IMR-90 (cell line): ENCODE measurements at regions not wholly inside any gene's neighbourhood (a gene's known extent, or its start where the extent isn't known, plus 50 kb on each side); places are given as distances from the start of the nearest gene placed in this dataset.

Experiments
- ATAC-seq: fragments of 200-7000 bp; cut with Tn5 transposase; 2 replicates; pipeline ENCODE4 v1.9.1; 2020; ENCODE audit warnings: low read depth, mild to moderate bottlenecking, moderate library complexity
- BruUV-seq: library from RNA; stranded (reverse); fragments of 400-500 nt; replicated peaks from 2 replicates; lab custom pipeline; 2021; lab: Mats Ljungman, UMichigan
- CTCF ChIA-PET: fragments of 300-600 bp; formaldehyde crosslinking; extraction: SDS; loops from one replicate; lab custom pipeline; 2021; ENCODE audit warnings: antibody characterized with exemption; lab: Yijun Ruan, JAX
- POLR2A ChIA-PET: fragments of 300-600 bp; sonication (Branson Sonifier 250); formaldehyde crosslinking; loops from one replicate; lab custom pipeline; 2022; ENCODE audit warnings: antibody characterized with exemption; ENCODE audit not compliant: unreplicated experiment; lab: Charles Lee
- DNase-seq: peaks from one replicate; pipeline ENCODE4 v3.0.0; 2013
- H2AFZ ChIP-seq: replicated peaks from 2 replicates; pipeline ENCODE3; 2013; ENCODE audit warnings: low read length, mild to moderate bottlenecking; ENCODE audit not compliant: poor library complexity
- H2AK5ac ChIP-seq: 2 replicates; pipeline ENCODE4 v1.6.1; 2013; ENCODE audit warnings: low read depth, low read length, inconsistent platforms
- H2AK9ac ChIP-seq: replicated peaks from 2 replicates; pipeline ENCODE3; 2013; ENCODE audit warnings: mild to moderate bottlenecking, low read depth, low read length, moderate library complexity; ENCODE audit not compliant: poor library complexity
- H2BK120ac ChIP-seq: 2 replicates; pipeline ENCODE4 v1.6.1; 2013; ENCODE audit warnings: low read depth, low read length, inconsistent platforms
- H2BK15ac ChIP-seq: 3 replicates; pipeline ENCODE4 v1.6.1; 2013; ENCODE audit warnings: low read depth, low read length, inconsistent platforms
- H2BK20ac ChIP-seq: 2 replicates; pipeline ENCODE4 v1.6.1; 2013; ENCODE audit warnings: low read depth, mild to moderate bottlenecking, inconsistent platforms, low read length, moderate library complexity
- H2BK5ac ChIP-seq: 2 replicates; pipeline ENCODE4 v1.6.1; 2013; ENCODE audit warnings: mild to moderate bottlenecking, low read depth, low read length, inconsistent platforms; ENCODE audit not compliant: poor library complexity, severe bottlenecking
- H3K14ac ChIP-seq: replicated peaks from 2 replicates; pipeline ENCODE4 v1.6.1; 2013; ENCODE audit warnings: low read depth, low read length, inconsistent platforms
- H3K18ac ChIP-seq: 2 replicates; pipeline ENCODE4 v1.6.1; 2013; ENCODE audit warnings: low read depth, low read length, control low read depth
- H3K23ac ChIP-seq: 2 replicates; pipeline ENCODE4 v1.6.1; 2013; ENCODE audit warnings: low read depth, low read length, inconsistent platforms
- H3K27ac ChIP-seq: 2 replicates; pipeline ENCODE4 v1.5.1; 2013; ENCODE audit warnings: mild to moderate bottlenecking, control low read depth, low read length; ENCODE audit not compliant: insufficient read depth
- H3K27me3 ChIP-seq: 2 replicates; pipeline ENCODE4 v1.6.1; 2013; ENCODE audit warnings: low read length; ENCODE audit not compliant: control insufficient read depth, insufficient read depth
- H3K36me3 ChIP-seq: 2 replicates; pipeline ENCODE4 v1.6.1; 2013; ENCODE audit warnings: low read length, mixed read lengths; ENCODE audit not compliant: control insufficient read depth, insufficient read depth
- H3K4ac ChIP-seq: 2 replicates; pipeline ENCODE4 v1.6.1; 2013; ENCODE audit warnings: low read depth, low read length, inconsistent platforms
- H3K4me1 ChIP-seq: 2 replicates; pipeline ENCODE4 v1.6.1; 2013; ENCODE audit warnings: low read length, mixed read lengths; ENCODE audit not compliant: control insufficient read depth, insufficient read depth
- H3K4me2 ChIP-seq: 2 replicates; pipeline ENCODE4 v1.6.1; 2013; ENCODE audit warnings: low read depth, mild to moderate bottlenecking, control low read depth, low read length, moderate library complexity
- H3K4me3 ChIP-seq: 2 replicates; pipeline ENCODE4 v1.5.1; 2013; ENCODE audit warnings: low read depth, mild to moderate bottlenecking, control low read depth, low read length, moderate library complexity; ENCODE audit not compliant: insufficient read depth
- H3K56ac ChIP-seq: 2 replicates; pipeline ENCODE4 v1.6.1; 2013; ENCODE audit warnings: low read length, inconsistent platforms; ENCODE audit not compliant: insufficient read depth; ENCODE audit errors: extremely low read depth
- H3K79me1 ChIP-seq, 2 experiments: 2 replicates each; pipeline ENCODE4 v1.6.1; 2013; ENCODE audit warnings: low read length in 2 of 2, inconsistent platforms in 1 of 2, low read depth in 1 of 2
- H3K9ac ChIP-seq: 2 replicates; pipeline ENCODE4 v1.6.1; 2013; ENCODE audit warnings: low read depth, low read length, control low read depth
- H3K9me1 ChIP-seq: 2 replicates; pipeline ENCODE4 v1.6.1; 2013; ENCODE audit warnings: low read length, inconsistent platforms; ENCODE audit not compliant: insufficient read depth
- H3K9me3 ChIP-seq: 2 replicates; pipeline ENCODE4 v1.6.1; 2013; ENCODE audit warnings: low read length; ENCODE audit not compliant: control insufficient read depth, insufficient read depth
- H4K20me1 ChIP-seq: 2 replicates; pipeline ENCODE4 v1.6.1; 2013; ENCODE audit warnings: low read length, inconsistent platforms; ENCODE audit not compliant: insufficient read depth
- H4K5ac ChIP-seq: 2 replicates; pipeline ENCODE4 v1.6.1; 2013; ENCODE audit warnings: mild to moderate bottlenecking, low read depth, low read length, control low read depth
- H4K8ac ChIP-seq, 2 experiments: 2 replicates each; pipeline ENCODE4 v1.6.1; 2013; ENCODE audit warnings: low read depth in 2 of 2, low read length in 2 of 2, control low read depth in 1 of 2, inconsistent platforms in 1 of 2
- H4K91ac ChIP-seq: 2 replicates; pipeline ENCODE4 v1.6.1; 2013; ENCODE audit warnings: low read depth, low read length, inconsistent platforms; ENCODE audit not compliant: insufficient read depth
- BHLHE40 ChIP-seq: fragments of 150-350 bp; IDR thresholded peaks from 2 replicates; pipeline ENCODE4 v1.6.1; 2016; ENCODE audit warnings: mild to moderate bottlenecking, low read depth, low read length
- CHD1 ChIP-seq: IDR thresholded peaks from 2 replicates; pipeline ENCODE4 v1.6.1; 2012; ENCODE audit warnings: low read depth, low read length, improper control_type of control experiment
- FOS ChIP-seq: fragments of 150-350 bp; IDR thresholded peaks from 2 replicates; pipeline ENCODE4 v1.6.1; 2016; ENCODE audit warnings: low read depth, low read length
- RCOR1 ChIP-seq: IDR thresholded peaks from 2 replicates; pipeline ENCODE4 v1.6.1; 2012; ENCODE audit warnings: mild to moderate bottlenecking, low read length, improper control_type of control experiment; ENCODE audit not compliant: insufficient replicate concordance
- RFX5 ChIP-seq: IDR thresholded peaks from 2 replicates; pipeline ENCODE4 v1.8.0; 2012; ENCODE audit warnings: low read depth, mild to moderate bottlenecking, low read length, moderate library complexity
- WGBS, 2 experiments: methylation state at CpG; one replicate each; pipeline versions ENCODE4 v1.1.5 to v1.1.7; 2013; ENCODE audit warnings: missing lambda C conversion rate in 2 of 2; ENCODE audit not compliant: insufficient read length in 1 of 2; ENCODE audit errors: extremely low coverage in 2 of 2; 5-methylcytosine and 5-hydroxymethylcytosine counted together
- dilution Hi-C: fragments of 300-500 bp; cut with HindIII; formaldehyde crosslinking; loops from one replicate; pipeline ENCODE4 v1.14.3; 2018; ENCODE audit warnings: low sequenced_read_pairs; ENCODE audit not compliant: unreplicated experiment
- in situ Hi-C: fragments of 300-500 bp; cut with MboI; formaldehyde crosslinking; loops from 3 replicates; pipeline ENCODE4 v1.14.3; 2019; ENCODE audit warnings: low sequenced_read_pairs, inconsistent platforms, mixed read lengths
- intact Hi-C: fragments of 100-400 bp; cut with micrococcal nuclease; formaldehyde crosslinking; loops from 2 replicates; pipeline ENCODE4 v1.10.0; 2022

DNA sequence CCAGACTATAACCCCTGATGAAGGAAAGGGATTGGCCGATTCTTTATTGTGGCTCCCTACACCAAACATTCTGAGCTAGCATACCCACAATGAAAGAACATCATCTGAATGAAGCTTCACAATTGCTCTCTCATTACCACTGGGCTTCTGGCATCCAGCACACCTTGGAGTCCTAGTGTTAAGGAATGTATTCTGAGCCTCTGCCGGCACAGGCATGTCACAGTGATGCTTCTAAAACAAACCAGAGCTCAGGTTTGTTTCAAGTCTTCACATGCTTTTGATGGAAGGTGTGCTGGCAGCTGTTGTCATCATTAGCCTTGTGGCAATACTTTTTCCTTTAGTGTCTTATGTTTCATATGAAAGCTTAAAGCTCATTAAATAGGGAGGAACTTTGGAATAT lies 76.3 kb upstream of the RBBP8 start:
- no peak overlapping the region for H2AFZ ChIP-seq
- no peaks in the 10 kb centered on the region for H3K79me1 ChIP-seq
- TF ChIP-seq RCOR1 (no peak), FOS (no peak), RFX5 (no peak), CHD1 (no peak), BHLHE40 (no peak)
- H3K18ac ChIP-seq, result no peak overlapping the region
- BruUV-seq, result no TSS peak
- H3K23ac ChIP-seq, result no peak overlapping the region
- peaks cover 3% of the 10 kb centered on the region; the same call in 1 of the 2 replicates for H3K27me3 ChIP-seq
- in situ Hi-C loops (no loop called here), dilution Hi-C loops (no loop called here), intact Hi-C loops (loop anchor here (10.0 kb wide), 1 partner anchor 68 kb away; no protein-coding TSS in a partner anchor)
- H3K4me1 ChIP-seq, result no peaks in the 10 kb centered on the region
- H3K4ac ChIP-seq, result no peak overlapping the region
- ATAC-seq (no peak), DNase-seq (no peak)
- H3K9ac ChIP-seq, result no peak overlapping the region
- no peak overlapping the region for H2AK5ac ChIP-seq
- H2BK120ac ChIP-seq, result no peak overlapping the region
- H4K8ac ChIP-seq, result no peak overlapping the region
- H3K36me3 ChIP-seq, result no peaks in the 10 kb centered on the region
- H4K91ac ChIP-seq, result no peak overlapping the region
- no peaks in the 10 kb centered on the region for H3K9me3 ChIP-seq
- H2BK20ac ChIP-seq, result no peak overlapping the region
- no peaks in the 10 kb centered on the region for H3K9me1 ChIP-seq
- H3K27ac ChIP-seq, result no peak overlapping the region
- no peak overlapping the region for H3K56ac ChIP-seq
- 50% methylated on average over 1 of the region's 2 CpGs; no CpG with 5 or more reads in 1 of the 2 experiments for WGBS, 2 experiments
- H4K20me1 ChIP-seq, result no peaks in the 10 kb centered on the region
- CTCF ChIA-PET, result no interaction called here
- no peak overlapping the region for H2AK9ac ChIP-seq
- H3K4me2 ChIP-seq, result no peak overlapping the region
- no peak overlapping the region for H2BK5ac ChIP-seq
- H3K4me3 ChIP-seq, result no peak overlapping the region
- H2BK15ac ChIP-seq, result no peak overlapping the region
- POLR2A ChIA-PET, result interaction anchor here (0.6 kb wide), 1 partner anchor 22 kb away, joined by 3 read pairs; no protein-coding TSS in a partner anchor
- no peak overlapping the region for H3K14ac ChIP-seq
- no peak overlapping the region for H4K5ac ChIP-seq
